ENCODE measurements at regions not wholly inside any gene's neighbourhood (a gene's known extent, or its start where the extent isn't known, plus 50 kb on each side); places are given as distances from the start of the nearest gene placed in this dataset.

- TF ChIP-seq, protein P1, sequence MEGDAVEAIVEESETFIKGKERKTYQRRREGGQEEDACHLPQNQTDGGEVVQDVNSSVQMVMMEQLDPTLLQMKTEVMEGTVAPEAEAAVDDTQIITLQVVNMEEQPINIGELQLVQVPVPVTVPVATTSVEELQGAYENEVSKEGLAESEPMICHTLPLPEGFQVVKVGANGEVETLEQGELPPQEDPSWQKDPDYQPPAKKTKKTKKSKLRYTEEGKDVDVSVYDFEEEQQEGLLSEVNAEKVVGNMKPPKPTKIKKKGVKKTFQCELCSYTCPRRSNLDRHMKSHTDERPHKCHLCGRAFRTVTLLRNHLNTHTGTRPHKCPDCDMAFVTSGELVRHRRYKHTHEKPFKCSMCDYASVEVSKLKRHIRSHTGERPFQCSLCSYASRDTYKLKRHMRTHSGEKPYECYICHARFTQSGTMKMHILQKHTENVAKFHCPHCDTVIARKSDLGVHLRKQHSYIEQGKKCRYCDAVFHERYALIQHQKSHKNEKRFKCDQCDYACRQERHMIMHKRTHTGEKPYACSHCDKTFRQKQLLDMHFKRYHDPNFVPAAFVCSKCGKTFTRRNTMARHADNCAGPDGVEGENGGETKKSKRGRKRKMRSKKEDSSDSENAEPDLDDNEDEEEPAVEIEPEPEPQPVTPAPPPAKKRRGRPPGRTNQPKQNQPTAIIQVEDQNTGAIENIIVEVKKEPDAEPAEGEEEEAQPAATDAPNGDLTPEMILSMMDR (IDR thresholded peaks at IDR 0.05) = no peak
- TF ChIP-seq EZH2 (IDR thresholded peaks at IDR 0.05; ENCODE audit: borderline replicate concordance, insufficient read depth, low read depth, low read length, poor library complexity, severe bottlenecking) = no peak
Measured at GRCh38 chrX:123085311-123085940, 98.7 kb upstream of the GRIA3 start.

Data from B cell (primary cell).